ENCODE measurements at regions not wholly inside any gene's neighbourhood (a gene's known extent, or its start where the extent isn't known, plus 50 kb on each side); places are given as distances from the start of the nearest gene placed in this dataset.

GRCh38 chr2:41579806-41580205 is 468.0 kb upstream of the PKDCC start:
- H3K4me3 ChIP-seq (replicated peaks in 1 of 2; ENCODE audit: low read depth in 2 of 2, low read length in 2 of 2) = no peak overlapping the region
- TF ChIP-seq CTCF (IDR thresholded peaks at IDR 0.05; ENCODE audit: low read depth, low read length) = no peak
- DNase-seq (ENCODE audit: low read depth in 2 of 2) = peak; percentile 26 to 47

- no peak overlapping the region for H3K4me3 ChIP-seq (replicated peaks in 1 of 2; ENCODE audit: low read depth in 2 of 2, low read length in 2 of 2)
- DNase-seq (ENCODE audit: low read depth in 2 of 2) = peak; percentile 26 to 27
- TF ChIP-seq CTCF (IDR thresholded peaks at IDR 0.05; ENCODE audit: low read depth, low read length) = no peak
Measured at GRCh38 chr2:41580806-41581205, 467.0 kb upstream of the PKDCC start.

- TF ChIP-seq CTCF (IDR thresholded peaks at IDR 0.05; ENCODE audit: low read depth, low read length) = no peak
- no peak overlapping the region for H3K4me3 ChIP-seq (replicated peaks in 1 of 2; ENCODE audit: low read depth in 2 of 2, low read length in 2 of 2)
- peak; percentile 39 to 64 for DNase-seq (ENCODE audit: low read depth in 2 of 2)
Measured at GRCh38 chr2:41595240-41595639, 452.6 kb upstream of the PKDCC start.

GRCh38 chr2:41597680-41598079 is 450.1 kb upstream of the PKDCC start:
- DNase-seq (ENCODE audit: low read depth in 2 of 2) = no peak
- no peak overlapping the region for H3K4me3 ChIP-seq (replicated peaks in 1 of 2; ENCODE audit: low read depth in 2 of 2, low read length in 2 of 2)
- no peak for TF ChIP-seq CTCF (IDR thresholded peaks at IDR 0.05; ENCODE audit: low read depth, low read length)

GRCh38 chr2:41598161-41598894 is 449.5 kb upstream of the PKDCC start:
- no peak for TF ChIP-seq CTCF (IDR thresholded peaks at IDR 0.05; ENCODE audit: low read depth, low read length)
- peak; percentile 73 to 94 for DNase-seq (ENCODE audit: low read depth in 2 of 2)

GRCh38 chr2:41600460-41600859 is 447.4 kb upstream of the PKDCC start:
- no peak overlapping the region for H3K4me3 ChIP-seq (replicated peaks in 1 of 2; ENCODE audit: low read depth in 2 of 2, low read length in 2 of 2)
- DNase-seq (ENCODE audit: low read depth in 2 of 2) = peak; percentile 9 to 40

More at GRCh38 chr2:41598161-41598894, 449.5 kb upstream of the PKDCC start:
- no peak overlapping the region for H3K4me3 ChIP-seq (replicated peaks in 1 of 2; ENCODE audit: low read depth in 2 of 2, low read length in 2 of 2)

More at GRCh38 chr2:41600460-41600859, 447.4 kb upstream of the PKDCC start:
- TF ChIP-seq CTCF (IDR thresholded peaks at IDR 0.05; ENCODE audit: low read depth, low read length) = no peak

Data from cardiac fibroblast (primary cell).